ENCODE measurements at regions not wholly inside any gene's neighbourhood (a gene's known extent, or its start where the extent isn't known, plus 50 kb on each side); places are given as distances from the start of the nearest gene placed in this dataset.

- Histone ChIP-seq H3K23me2 (ENCODE audit: low read depth, low read length) (no peaks in the 10 kb centered on the region), H4K91ac (replicated peaks; ENCODE audit: insufficient read length, low read length) (no peak overlapping the region), H3K79me1 (ENCODE audit: low read depth, low read length) (no peaks in the 10 kb centered on the region), H3K4me1 (replicated peaks in 1 of 4; ENCODE audit: control insufficient read depth in 3 of 4, insufficient read depth in 4 of 4, low read length in 3 of 4) (peaks cover 0 to 3% (median 0%) of the 10 kb centered on the region in 4 experiments; a peak in 1 of 7 replicates), H3K27me3 (replicated peaks in 1 of 4; ENCODE audit: control insufficient read depth in 3 of 4, extremely low read depth in 1 of 4, insufficient read depth in 3 of 4, low read length in 3 of 4) (no peaks in the 10 kb centered on the region), H3K18ac (ENCODE audit: extremely low read depth, low read length) (no peak overlapping the region), H2BK5ac (ENCODE audit: low read depth, low read length) (0 out of 2 replicates have a peak overlapping the region, but pooled peaks have one; percentile 3), H3K4ac (replicated peaks; ENCODE audit: insufficient read length, low read depth, low read length) (no peak overlapping the region), H2AK5ac (ENCODE audit: low read depth, low read length) (no peak overlapping the region), H3K4me3 (ENCODE audit: extremely low read depth in 1 of 4, insufficient read depth in 2 of 4, low read depth in 3 of 4, low read length in 4 of 4) (no peak overlapping the region), H2AFZ (ENCODE audit: low read length) (no peak overlapping the region), H4K8ac (ENCODE audit: extremely low read depth, insufficient read depth, low read length) (no peak overlapping the region), H2BK12ac (ENCODE audit: low read depth, low read length) (no peak overlapping the region), H3K9ac (replicated peaks in 1 of 4; ENCODE audit: extremely low read depth in 1 of 4, low read depth in 3 of 4, low read length in 3 of 4) (no peak overlapping the region), H3K14ac (ENCODE audit: insufficient read length) (no peak overlapping the region), H4K5ac (ENCODE audit: insufficient read length, low read depth, low read length) (no peak overlapping the region), H2BK120ac (replicated peaks; ENCODE audit: low read depth, low read length) (no peak overlapping the region), H3K4me2 (ENCODE audit: insufficient read depth in 1 of 2, low read depth in 2 of 2, low read length in 2 of 2) (no peak overlapping the region), H3K27ac (ENCODE audit: low read depth, low read length) (no peak overlapping the region), H3K36me3 (ENCODE audit: control insufficient read depth in 2 of 4, insufficient read depth in 4 of 4, low read length in 3 of 4) (no peaks in the 10 kb centered on the region), H4K20me1 (replicated peaks in 1 of 2; ENCODE audit: control insufficient read depth in 1 of 2, insufficient read depth in 2 of 2, low read length in 2 of 2) (no peaks in the 10 kb centered on the region), H3K9me3 (ENCODE audit: insufficient read depth in 2 of 2, low read depth in 1 of 2, low read length in 1 of 2) (no peaks in the 10 kb centered on the region), H3K23ac (ENCODE audit: insufficient read length) (no peak overlapping the region), H2BK20ac (ENCODE audit: low read length) (no peak overlapping the region), H2BK15ac (ENCODE audit: low read length) (no peak overlapping the region), H3K56ac (replicated peaks; ENCODE audit: insufficient read length, low read depth, low read length) (no peak overlapping the region), H3K79me2 (ENCODE audit: control insufficient read depth in 1 of 2, insufficient read depth in 2 of 2, low read length in 2 of 2) (no peaks in the 10 kb centered on the region)
- TF ChIP-seq TCF12 (IDR thresholded peaks at IDR 0.05; ENCODE audit: low read depth, low read length) (no peak), ATF3 (IDR thresholded peaks at IDR 0.05; ENCODE audit: insufficient read depth, low read depth, low read length) (no peak), CHD2 (IDR thresholded peaks at IDR 0.05; ENCODE audit: low read length) (no peak), CEBPB (IDR thresholded peaks at IDR 0.05; ENCODE audit: low read depth, low read length) (no peak), BRCA1 (IDR thresholded peaks at IDR 0.05; ENCODE audit: low read depth, low read length) (no peak), SIN3A (conservative IDR thresholded peaks at IDR 0.05 in 1 of 2, IDR thresholded peaks at IDR 0.05 in 1 of 2; ENCODE audit: low read depth in 1 of 2, low read length in 2 of 2) (no peak)
- 84% methylated on average over 4 of the region's 4 CpGs; no CpG with 5 or more reads in 1 of the 2 experiments for WGBS, 2 experiments (ENCODE audit: extremely low coverage in 1 of 2, insufficient coverage in 1 of 2, insufficient read length in 1 of 2, insufficient replicate concordance in 2 of 2, low coverage in 1 of 2, low lambda C conversion rate in 2 of 2, missing lambda C conversion rate in 1 of 2)
- FAIRE-seq (no peak), DNase-seq (ENCODE audit: low read depth in 1 of 2, low spot score in 2 of 2) (no peak)
- POLR2A ChIA-PET (ENCODE audit: partially characterized antibody) = interaction anchor here (1.0 kb wide), 1 partner anchor 110 kb away, joined by 3 read pairs; no protein-coding TSS in a partner anchor
- CTCF ChIA-PET (ENCODE audit: partially characterized antibody) = no interaction called here
Observed at GRCh38 chr4:24212642-24213041, 322.8 kb upstream of the PPARGC1A start.
